Stomach (tissue), 8 donors: ENCODE measurements at regions not wholly inside any gene's neighbourhood (a gene's known extent, or its start where the extent isn't known, plus 50 kb on each side); places are given as distances from the start of the nearest gene placed in this dataset.

Source experiments
- DNase-seq, 2 donors: peaks; one replicate each; pipeline versions ENCODE4 v3.0.0 to v3.0.0-alpha.2; 2013 to 2019
- H3K27ac ChIP-seq, 5 donors: fragments of 200-600 bp in 4 of 5; sonication (generic) in 4 of 5; one replicate each; pipeline ENCODE4 v1.5.1; 2013 to 2019; ENCODE audit warnings: mild to moderate bottlenecking in 1 of 5, moderate library complexity in 1 of 5
- H3K27me3 ChIP-seq, 3 donors: fragments of 200-600 bp; sonication (generic); one replicate each; pipeline ENCODE4 v1.5.1; 2017 to 2019; ENCODE audit warnings: mixed run types in 1 of 3
- H3K36me3 ChIP-seq, 4 donors: fragments of 200-600 bp; sonication (generic); 1 replicate in 3 of 4; 2 replicates in 1 of 4; pipeline ENCODE4 v1.5.1; 2016 to 2019
- H3K4me1 ChIP-seq, 4 donors: fragments of 200-600 bp; sonication (generic); one replicate each; pipeline ENCODE4 v1.5.1; 2016 to 2019
- H3K4me3 ChIP-seq, 4 donors: fragments of 200-600 bp; sonication (generic) in 3 of 4; one replicate each; pipeline ENCODE4 v1.5.1; 2016 to 2019; ENCODE audit warnings: mild to moderate bottlenecking in 1 of 4
- H3K9me3 ChIP-seq, 4 donors: fragments of 200-600 bp; sonication (generic); one replicate each; pipeline ENCODE4 v1.5.1; 2016 to 2019
- CTCF ChIP-seq, 7 experiments: fragments of 450-650 bp in 4 of 7; fragments of 200-600 bp in 3 of 7; sonication (generic) in 3 of 7; IDR thresholded peaks; one replicate each; pipeline ENCODE4 v1.5.1; 2016 to 2019; ENCODE audit warnings: antibody characterized with exemption in 7 of 7, control low read depth in 2 of 7, mild to moderate bottlenecking in 1 of 7
- EP300 ChIP-seq: sonication (generic); formaldehyde crosslinking; IDR thresholded peaks from one replicate; pipeline ENCODE4 v1.6.1; 2017; ENCODE audit warnings: antibody characterized with exemption
- POLR2A ChIP-seq, 4 donors: fragments of 450-650 bp; IDR thresholded peaks; one replicate each; pipeline ENCODE4 v1.6.1; 2016; ENCODE audit warnings: antibody characterized with exemption in 4 of 4, control low read depth in 2 of 4, mild to moderate bottlenecking in 1 of 4, moderate library complexity in 1 of 4
- POLR2AphosphoS5 ChIP-seq, 3 donors: sonication (generic); formaldehyde crosslinking; IDR thresholded peaks; one replicate each; pipeline ENCODE4 v1.6.1; 2016; ENCODE audit warnings: antibody characterized with exemption in 3 of 3
- WGBS, 5 donors: extraction: QIAGEN DNeasy Blood & Tissue Kit in 3 of 5; methylation state at CpG; one replicate each; pipeline versions ENCODE4 v1.1.5 to v1.1.7; 2013 to 2018; 5-methylcytosine and 5-hydroxymethylcytosine counted together
- intact Hi-C: fragments of 100-400 bp; cut with DNase I; formaldehyde crosslinking; loops from one replicate; pipeline ENCODE4 v1.15.1; 2023; ENCODE audit warnings: low total_unique reads
- donor health status: healthy with polysubstance abuse.
- donor health status: Bipolar disorder and iron deficiency.
- donor health status: healthy.

GRCh38 chr1:229093609-229094336 is 177.1 kb upstream of the RAB4A start:
- no peak for TF ChIP-seq CTCF (IDR thresholded peaks at IDR 0.05)
- TF ChIP-seq POLR2AphosphoS5 (IDR thresholded peaks at IDR 0.05): peak in 2 of 3 donors; percentile 56 to 86
- TF ChIP-seq EP300: no peak
- peak; percentile 79 to 92 for DNase-seq
- Histone ChIP-seq H3K36me3 (no peaks in the 10 kb centered on the region), H3K4me1 (peaks cover 16 to 37% (median 29%) of the 10 kb centered on the region in 4 donors), H3K4me3 (no peak overlapping the region), H3K9me3 (no peaks in the 10 kb centered on the region), H3K27me3 (no peaks in the 10 kb centered on the region), H3K27ac (peak overlapping the region; percentile 45 to 81 (median 69))
- intact Hi-C loops: no loop called here
- WGBS, 5 donors: 41 to 67% (median 52%) methylated on average over 5 of the region's 5 CpGs

GRCh38 chr1:229094476-229095311 is 176.2 kb upstream of the RAB4A start:
- peak in 1 of 2 donors; percentile 53 for DNase-seq
- WGBS, 5 donors: 90 to 94% (median 91%) methylated on average over 13 of the region's 13 CpGs
- no peaks in the 10 kb centered on the region for H3K27me3 ChIP-seq
- H3K4me1 ChIP-seq: peaks cover 21 to 41% (median 29%) of the 10 kb centered on the region in 4 donors
- no peaks in the 10 kb centered on the region for H3K9me3 ChIP-seq
- no peak overlapping the region for H3K4me3 ChIP-seq
- TF ChIP-seq POLR2A (IDR thresholded peaks at IDR 0.05): no peak
- no peak for TF ChIP-seq EP300
- no peak for TF ChIP-seq CTCF (IDR thresholded peaks at IDR 0.05)
- TF ChIP-seq POLR2AphosphoS5 (IDR thresholded peaks at IDR 0.05): no peak
- intact Hi-C loops: no loop called here
- peak overlapping the region in 1 of 5 donors; percentile 69 for H3K27ac ChIP-seq
- no peaks in the 10 kb centered on the region for H3K36me3 ChIP-seq

- intact Hi-C loops: no loop called here
- no peak overlapping the region for H3K27ac ChIP-seq
- no peak overlapping the region for H3K4me3 ChIP-seq
Measured at GRCh38 chr1:229095325-229095724, 175.6 kb upstream of the RAB4A start.

More at GRCh38 chr1:229095325-229095724, 175.6 kb upstream of the RAB4A start:
- no peaks in the 10 kb centered on the region for H3K36me3 ChIP-seq
- no peak for DNase-seq
- no peaks in the 10 kb centered on the region for H3K9me3 ChIP-seq
- peaks cover 21 to 41% (median 29%) of the 10 kb centered on the region in 4 donors for H3K4me1 ChIP-seq
- no peaks in the 10 kb centered on the region for H3K27me3 ChIP-seq
- TF ChIP-seq POLR2A (IDR thresholded peaks at IDR 0.05) (no peak), CTCF (IDR thresholded peaks at IDR 0.05) (no peak), EP300 (no peak), POLR2AphosphoS5 (IDR thresholded peaks at IDR 0.05) (no peak)
